ENCODE measurements at regions not wholly inside any gene's neighbourhood (a gene's known extent, or its start where the extent isn't known, plus 50 kb on each side); places are given as distances from the start of the nearest gene placed in this dataset.

DNA sequence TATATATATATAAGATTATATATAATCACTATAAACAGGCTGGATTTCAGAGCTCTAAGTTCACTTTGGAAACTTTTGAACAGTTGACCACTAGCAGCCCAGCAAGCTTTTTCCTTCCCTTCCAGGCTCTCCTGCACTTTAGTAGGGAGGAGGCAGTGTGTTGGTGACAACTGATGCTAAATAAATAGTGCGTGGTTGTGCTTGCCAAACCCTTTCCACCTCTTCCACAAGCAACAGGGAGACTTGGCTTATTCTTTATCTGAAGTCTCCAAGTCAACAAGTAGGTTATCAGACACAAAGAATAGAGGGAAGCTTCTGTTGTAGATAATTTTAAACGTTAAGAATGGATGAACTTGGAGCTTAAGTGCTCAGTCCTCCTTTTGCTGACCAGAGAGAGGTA is 408.2 kb upstream of the HNRNPA3 start:
- TF ChIP-seq, protein P1, sequence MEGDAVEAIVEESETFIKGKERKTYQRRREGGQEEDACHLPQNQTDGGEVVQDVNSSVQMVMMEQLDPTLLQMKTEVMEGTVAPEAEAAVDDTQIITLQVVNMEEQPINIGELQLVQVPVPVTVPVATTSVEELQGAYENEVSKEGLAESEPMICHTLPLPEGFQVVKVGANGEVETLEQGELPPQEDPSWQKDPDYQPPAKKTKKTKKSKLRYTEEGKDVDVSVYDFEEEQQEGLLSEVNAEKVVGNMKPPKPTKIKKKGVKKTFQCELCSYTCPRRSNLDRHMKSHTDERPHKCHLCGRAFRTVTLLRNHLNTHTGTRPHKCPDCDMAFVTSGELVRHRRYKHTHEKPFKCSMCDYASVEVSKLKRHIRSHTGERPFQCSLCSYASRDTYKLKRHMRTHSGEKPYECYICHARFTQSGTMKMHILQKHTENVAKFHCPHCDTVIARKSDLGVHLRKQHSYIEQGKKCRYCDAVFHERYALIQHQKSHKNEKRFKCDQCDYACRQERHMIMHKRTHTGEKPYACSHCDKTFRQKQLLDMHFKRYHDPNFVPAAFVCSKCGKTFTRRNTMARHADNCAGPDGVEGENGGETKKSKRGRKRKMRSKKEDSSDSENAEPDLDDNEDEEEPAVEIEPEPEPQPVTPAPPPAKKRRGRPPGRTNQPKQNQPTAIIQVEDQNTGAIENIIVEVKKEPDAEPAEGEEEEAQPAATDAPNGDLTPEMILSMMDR (conservative IDR thresholded peaks at IDR 0.05): no peak
- TF ChIP-seq EZH2 (IDR thresholded peaks at IDR 0.05; ENCODE audit: low read depth): no peak

Data from PC-9 (cell line).